NT2/D1 (cell line): ENCODE measurements at regions not wholly inside any gene's neighbourhood (a gene's known extent, or its start where the extent isn't known, plus 50 kb on each side); places are given as distances from the start of the nearest gene placed in this dataset.

Experiments used
- SUZ12 ChIP-seq: IDR thresholded peaks from 2 replicates; pipeline ENCODE4 v1.6.1; 2011; ENCODE audit not compliant: insufficient read length, insufficient read depth; ENCODE audit errors: extremely low read depth
- YY1 ChIP-seq: IDR thresholded peaks from 2 replicates; pipeline ENCODE4 v1.6.1; 2011; ENCODE audit not compliant: insufficient read length, insufficient read depth

DNA sequence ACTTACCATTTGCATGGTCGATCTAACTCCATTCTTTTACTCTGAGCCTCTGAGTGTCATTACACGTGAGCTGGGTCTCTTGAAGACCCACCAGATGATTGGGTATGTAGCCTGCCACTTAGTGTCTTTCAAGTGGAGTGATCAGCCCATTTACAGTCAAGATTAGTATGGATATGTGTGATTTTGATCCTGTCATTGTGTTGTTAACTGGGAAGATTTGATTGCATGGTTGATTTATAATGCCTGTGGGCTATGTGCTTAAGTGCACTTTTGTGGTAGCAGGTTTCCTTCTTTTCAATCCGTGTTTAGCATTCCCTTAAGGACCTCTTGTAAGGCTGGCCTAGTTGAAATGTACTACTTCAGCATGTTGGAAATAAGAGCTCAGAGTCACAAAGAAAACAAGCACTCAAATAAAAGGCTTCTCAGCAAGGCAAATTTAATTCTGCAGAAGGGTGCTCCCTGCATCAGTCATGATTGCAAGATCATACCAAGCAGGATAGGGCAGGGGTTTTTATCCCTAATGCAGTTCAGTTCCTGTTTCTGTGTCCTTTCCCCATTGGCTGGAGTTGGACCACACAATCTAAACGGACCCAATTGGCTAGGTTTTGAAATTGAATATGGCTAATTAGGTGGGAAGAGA lies 230.7 kb upstream of the SYT4 start:
- TF ChIP-seq YY1 (no peak), SUZ12 (no peak)
